GM10248 (cell line): ENCODE measurements at regions not wholly inside any gene's neighbourhood (a gene's known extent, or its start where the extent isn't known, plus 50 kb on each side); places are given as distances from the start of the nearest gene placed in this dataset.

Experiments used
- CTCF ChIA-PET: fragments of 300-600 bp; sonication (Branson Sonifier 250); formaldehyde crosslinking; extraction: SDS; loops from one replicate; lab custom pipeline; 2021; ENCODE audit warnings: antibody characterized with exemption; lab: Yijun Ruan, JAX
- POLR2A ChIA-PET: fragments of 350-650 bp; sonication (Branson Sonifier 250); formaldehyde crosslinking; extraction: SDS; loops from one replicate; lab custom pipeline; 2020; ENCODE audit warnings: antibody characterized with exemption; lab: Yijun Ruan, JAX
- DNase-seq: peaks from one replicate; pipeline ENCODE4 v3.0.0; 2012; ENCODE audit errors: extremely low spot score
- TF ChIP-seq, protein P1 (sequence below): IDR thresholded peaks from 2 replicates; pipeline ENCODE4 v1.5.1; 2012; ENCODE audit warnings: mild to moderate bottlenecking, low read depth; ENCODE audit errors: extremely low read depth, missing control alignments, control extremely low read depth

DNA sequence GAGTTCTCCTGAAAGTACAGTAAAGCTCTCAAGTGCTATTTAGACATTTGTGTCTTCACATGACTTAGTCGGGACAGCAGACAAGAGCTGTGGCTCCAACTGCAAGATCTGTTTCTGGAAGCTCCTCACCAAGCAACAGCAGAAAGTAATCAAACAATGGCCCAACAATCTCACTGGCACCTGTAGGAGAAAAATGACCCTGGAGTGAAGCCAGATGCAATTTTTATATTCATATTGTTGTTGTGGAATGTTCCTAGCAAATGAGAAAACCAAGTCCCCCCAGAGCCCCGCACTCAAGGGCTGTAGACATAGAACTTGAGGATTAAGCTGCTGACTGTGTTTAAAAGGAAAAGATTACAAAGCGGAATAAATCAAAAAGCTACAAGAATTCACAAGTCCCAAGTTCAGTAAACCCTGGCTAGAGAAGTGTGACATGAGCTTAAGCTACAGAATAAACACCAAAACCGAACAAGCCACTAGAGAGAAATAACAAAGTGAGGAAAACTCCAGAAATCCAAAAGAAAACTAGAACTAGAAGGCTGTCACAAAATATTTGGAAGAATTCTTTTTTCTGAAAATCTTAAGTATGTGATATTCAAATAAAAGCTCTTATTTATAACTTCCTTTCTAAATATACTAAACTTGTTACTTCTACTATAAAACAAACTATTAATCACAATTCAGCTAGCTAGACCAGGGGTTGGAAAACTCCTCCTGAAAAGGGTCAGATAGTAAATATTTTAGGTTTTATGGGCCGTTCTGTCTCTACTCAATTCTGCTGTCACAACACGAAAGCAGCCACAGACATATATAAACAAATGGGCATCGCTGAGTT lies 454.5 kb downstream of the SUCLA2 start:
- ChIA-PET POLR2A (no interaction called here), CTCF (interaction anchor here (0.9 to 1.3 kb wide), 3 partner anchors 10 to 44 kb away, joined by 3 to 4 read pairs (median 3); no protein-coding TSS in a partner anchor)
- DNase-seq: no peak
- TF ChIP-seq, protein P1, sequence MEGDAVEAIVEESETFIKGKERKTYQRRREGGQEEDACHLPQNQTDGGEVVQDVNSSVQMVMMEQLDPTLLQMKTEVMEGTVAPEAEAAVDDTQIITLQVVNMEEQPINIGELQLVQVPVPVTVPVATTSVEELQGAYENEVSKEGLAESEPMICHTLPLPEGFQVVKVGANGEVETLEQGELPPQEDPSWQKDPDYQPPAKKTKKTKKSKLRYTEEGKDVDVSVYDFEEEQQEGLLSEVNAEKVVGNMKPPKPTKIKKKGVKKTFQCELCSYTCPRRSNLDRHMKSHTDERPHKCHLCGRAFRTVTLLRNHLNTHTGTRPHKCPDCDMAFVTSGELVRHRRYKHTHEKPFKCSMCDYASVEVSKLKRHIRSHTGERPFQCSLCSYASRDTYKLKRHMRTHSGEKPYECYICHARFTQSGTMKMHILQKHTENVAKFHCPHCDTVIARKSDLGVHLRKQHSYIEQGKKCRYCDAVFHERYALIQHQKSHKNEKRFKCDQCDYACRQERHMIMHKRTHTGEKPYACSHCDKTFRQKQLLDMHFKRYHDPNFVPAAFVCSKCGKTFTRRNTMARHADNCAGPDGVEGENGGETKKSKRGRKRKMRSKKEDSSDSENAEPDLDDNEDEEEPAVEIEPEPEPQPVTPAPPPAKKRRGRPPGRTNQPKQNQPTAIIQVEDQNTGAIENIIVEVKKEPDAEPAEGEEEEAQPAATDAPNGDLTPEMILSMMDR: no peak

DNA sequence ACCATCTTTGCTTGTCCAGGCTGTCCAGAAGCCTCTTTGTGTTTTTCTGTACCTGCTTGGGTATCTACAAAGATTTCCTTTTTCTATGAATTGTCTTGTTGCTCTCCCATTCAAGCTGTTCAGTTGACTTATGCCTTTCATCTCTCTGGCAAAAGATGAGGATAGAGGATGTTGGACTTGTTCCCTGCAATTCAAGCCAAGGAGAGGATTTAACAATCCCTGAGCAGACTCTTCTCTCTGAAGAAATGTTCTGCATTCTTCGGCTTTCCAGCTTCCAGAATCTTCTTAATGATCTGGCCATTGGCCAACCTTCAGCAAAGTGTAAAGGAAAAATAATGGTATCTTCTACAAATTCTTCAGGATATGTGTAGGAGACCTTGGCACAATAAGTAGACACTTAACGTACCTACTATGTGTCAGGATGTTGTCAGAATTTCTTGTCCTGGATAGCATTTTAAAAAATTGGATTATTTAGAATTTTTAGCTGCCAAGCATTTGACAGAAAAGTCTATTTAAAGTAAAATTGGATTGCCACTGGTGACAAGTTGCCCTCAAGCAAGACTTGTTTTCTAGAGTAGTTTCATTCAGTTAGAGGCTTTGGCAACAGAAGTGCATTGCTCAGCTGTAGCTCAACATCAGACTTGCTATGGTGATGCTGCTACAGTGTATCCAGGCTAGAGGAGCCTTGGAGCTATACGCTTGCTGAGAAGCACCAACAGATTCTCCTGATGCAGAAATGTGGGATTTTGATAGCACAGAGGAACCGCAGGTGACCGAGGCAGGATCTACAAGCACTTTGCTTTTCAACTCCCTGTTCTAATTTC lies 455.7 kb downstream of the SUCLA2 start:
- ChIA-PET CTCF (interaction anchor here (1.3 kb wide), 1 partner anchor 11 kb away, joined by 4 read pairs; no protein-coding TSS in a partner anchor), POLR2A (no interaction called here)
- TF ChIP-seq, protein P1: no peak
- no peak for DNase-seq

DNA sequence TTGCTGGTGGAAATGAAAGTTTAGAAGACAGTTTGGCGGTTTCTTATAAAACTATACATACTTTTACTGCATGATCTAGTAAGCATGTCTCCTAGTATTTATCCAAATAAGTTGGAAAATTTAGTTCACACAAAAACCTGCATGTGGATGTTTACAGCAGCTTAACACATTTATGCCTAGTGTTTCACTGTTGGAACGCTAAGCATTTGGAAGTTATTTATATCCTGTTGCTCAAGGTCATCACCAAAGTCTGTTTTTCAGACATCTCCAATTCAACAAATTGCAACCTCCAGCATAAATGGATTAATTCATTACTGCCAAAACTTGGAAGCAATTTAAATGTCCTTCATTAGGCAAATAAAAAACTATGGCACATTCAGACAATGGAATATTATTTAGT lies 461.8 kb downstream of the SUCLA2 start:
- no peak for DNase-seq
- TF ChIP-seq, protein P1: no peak
- ChIA-PET CTCF (no interaction called here), POLR2A (no interaction called here)

DNA sequence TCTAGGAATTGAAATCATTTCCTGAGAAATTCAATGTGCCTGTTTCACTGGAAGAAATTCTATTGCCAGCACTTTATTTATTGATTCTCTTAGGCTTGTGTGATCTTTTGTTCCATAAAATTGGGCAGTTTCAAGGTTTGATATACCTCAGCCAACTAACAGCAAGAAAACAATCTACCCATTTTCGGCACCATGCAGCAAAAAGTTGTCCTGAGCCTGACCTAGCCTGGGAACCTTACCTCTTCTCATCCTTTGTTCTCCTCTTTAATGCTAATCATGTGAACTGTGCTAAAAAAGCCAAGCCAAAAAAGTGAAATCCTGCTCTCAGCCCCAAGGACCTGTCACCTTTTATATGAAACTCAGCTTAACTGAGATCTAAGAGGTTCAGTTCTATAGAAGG lies 477.3 kb downstream of the SUCLA2 start:
- CTCF ChIA-PET: no interaction called here
- TF ChIP-seq, protein P1: no peak
- POLR2A ChIA-PET: no interaction called here
- DNase-seq: no peak

DNA sequence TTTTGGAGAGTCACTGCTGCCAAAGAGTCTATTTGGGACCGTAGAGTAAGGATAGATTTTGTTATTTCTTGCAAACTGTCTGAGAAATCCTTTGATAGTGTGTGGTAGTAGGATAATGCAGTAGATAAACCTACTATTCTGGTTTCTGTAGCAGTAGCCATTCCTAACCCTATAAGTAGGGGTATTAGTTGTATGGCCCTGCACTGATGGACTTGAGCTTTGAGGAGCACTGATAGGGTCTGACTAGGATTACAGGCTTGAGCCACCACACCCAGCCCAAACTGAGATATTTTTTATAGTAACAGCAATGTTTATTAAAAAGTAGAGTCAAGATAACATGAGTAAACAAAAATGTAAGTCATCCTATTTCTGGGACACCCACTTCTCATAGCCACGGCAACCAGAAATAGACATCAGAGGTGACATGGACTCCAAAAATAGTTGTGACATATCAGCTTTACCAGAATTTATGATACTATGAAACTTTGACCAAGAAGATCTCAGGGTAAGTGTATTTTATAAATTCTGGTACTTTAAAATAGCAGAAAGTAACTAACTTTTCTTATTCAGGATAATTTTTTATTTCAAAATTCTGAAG lies 479.1 kb downstream of the SUCLA2 start:
- TF ChIP-seq, protein P1: no peak
- POLR2A ChIA-PET: no interaction called here
- no peak for DNase-seq
- CTCF ChIA-PET: interaction anchor here (1.1 kb wide), 1 partner anchor 8 kb away, joined by 3 read pairs; no protein-coding TSS in a partner anchor

DNA sequence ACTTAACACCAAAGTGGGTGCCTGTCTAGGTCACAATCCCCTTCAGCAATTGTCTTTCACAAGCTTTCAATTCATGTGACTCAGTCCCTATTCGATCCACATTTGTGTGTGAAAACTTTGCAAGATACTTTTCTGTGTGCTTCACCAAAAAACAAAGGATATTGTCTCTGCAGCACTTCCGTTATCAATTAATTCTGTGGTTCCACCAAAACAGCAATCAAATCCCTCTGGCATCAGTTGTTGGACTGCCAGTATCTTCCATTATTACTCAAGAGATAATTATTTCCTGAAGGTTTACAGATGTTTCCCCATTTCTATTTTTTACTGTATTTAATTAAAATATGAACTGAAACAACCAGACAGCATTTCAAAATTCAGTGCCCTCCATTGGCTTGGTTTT lies 481.4 kb downstream of the SUCLA2 start:
- DNase-seq: no peak
- ChIA-PET POLR2A (no interaction called here), CTCF (no interaction called here)
- TF ChIP-seq, protein P1: no peak
